GM12878 (cell line): ENCODE measurements at regions not wholly inside any gene's neighbourhood (a gene's known extent, or its start where the extent isn't known, plus 50 kb on each side); places are given as distances from the start of the nearest gene placed in this dataset.
"Not testable (repeated sequence)": the region's sequence is repeated elsewhere in the genome, so short reads cannot be mapped to it uniquely, and the experiment has no call there.

Experiments
- ATF7 ChIP-seq: fragments of 450-650 bp; IDR thresholded peaks from 2 replicates; pipeline ENCODE4 v1.6.1; 2016; ENCODE audit warnings: low read depth, mild to moderate bottlenecking
- CTCF ChIP-seq, 3 experiments: IDR thresholded peaks in 2 of 3; conservative IDR thresholded peaks in 1 of 3; 2 replicates each; pipeline ENCODE4 v1.5.1; 2011; ENCODE audit warnings: low read depth in 3 of 3, low read length in 3 of 3, mild to moderate bottlenecking in 3 of 3, control low read depth in 2 of 3, moderate library complexity in 2 of 3, inconsistent platforms in 1 of 3, mixed read lengths in 1 of 3; ENCODE audit not compliant: control insufficient read depth in 2 of 3, insufficient read depth in 1 of 3; ENCODE audit errors: extremely low read depth in 1 of 3
- FOXM1 ChIP-seq: IDR thresholded peaks from 2 replicates; pipeline ENCODE4 v1.6.1; 2012; ENCODE audit warnings: low read depth, mild to moderate bottlenecking, inconsistent platforms, low read length, moderate library complexity
- NFIC ChIP-seq: IDR thresholded peaks from 2 replicates; pipeline ENCODE4 v1.6.1; 2012; ENCODE audit warnings: low read depth, mild to moderate bottlenecking, inconsistent platforms, low read length, moderate library complexity
- PBX3 ChIP-seq: IDR thresholded peaks from 2 replicates; pipeline ENCODE4 v1.6.1; 2011; ENCODE audit warnings: mild to moderate bottlenecking, low read depth, low read length, moderate library complexity; ENCODE audit not compliant: insufficient replicate concordance
- RAD21 ChIP-seq: IDR thresholded peaks from 2 replicates; pipeline ENCODE4 v1.6.1; 2011; ENCODE audit warnings: mild to moderate bottlenecking, low read depth, low read length, moderate library complexity; ENCODE audit not compliant: insufficient read depth
- RFX5 ChIP-seq: IDR thresholded peaks from 2 replicates; pipeline ENCODE4 v1.6.1; 2011; ENCODE audit warnings: low read depth, low read length, improper control_type of control experiment
- SMARCA5 ChIP-seq: fragments of 450-650 bp; IDR thresholded peaks from 2 replicates; pipeline ENCODE4 v1.6.1; 2017; ENCODE audit warnings: mild to moderate bottlenecking
- SP1 ChIP-seq: IDR thresholded peaks from one replicate; pipeline ENCODE4 v1.6.1; 2011; ENCODE audit warnings: low read depth, low read length

GRCh38 chr12:24654344-24654743 is 294.6 kb downstream of the BCAT1 start:
- TF ChIP-seq NFIC; RAD21; CTCF (IDR thresholded peaks at IDR 0.05 in 2 of 3, conservative IDR thresholded peaks at IDR 0.05 in 1 of 3; ENCODE audit: control insufficient read depth in 2 of 3, extremely low read depth in 1 of 3, insufficient read depth in 1 of 3, low read depth in 3 of 3, low read length in 3 of 3); SP1; RFX5; ATF7; PBX3; FOXM1; SMARCA5: not testable (repeated sequence)
